DND-41 (cell line): ENCODE measurements at regions not wholly inside any gene's neighbourhood (a gene's known extent, or its start where the extent isn't known, plus 50 kb on each side); places are given as distances from the start of the nearest gene placed in this dataset.

Source experiments
- ATAC-seq: fragments of 200-7000 bp; cut with Tn5 transposase; 3 replicates; pipeline ENCODE4 v1.9.1; 2021; ENCODE audit warnings: low read depth; ENCODE audit not compliant: insufficient read depth
- DNase-seq: peaks from one replicate; pipeline ENCODE4 v3.0.0-alpha.2; 2020
- H2AFZ ChIP-seq: 2 replicates; pipeline ENCODE4 v1.6.0; 2012; ENCODE audit warnings: low read depth, low read length
- H3K27ac ChIP-seq: 2 replicates; pipeline ENCODE4 v1.5.1; 2012; ENCODE audit warnings: low read length, inconsistent platforms
- H3K27me3 ChIP-seq: fragments of 200-600 bp; sonication (generic); 2 replicates; pipeline ENCODE4 v1.6.0; 2012; ENCODE audit warnings: low read length, mild to moderate bottlenecking, inconsistent platforms; ENCODE audit not compliant: insufficient read depth, poor library complexity
- H3K36me3 ChIP-seq: 2 replicates; pipeline ENCODE4 v1.5.1; 2012; ENCODE audit warnings: low read length, inconsistent platforms; ENCODE audit not compliant: insufficient read depth
- H3K4me1 ChIP-seq: 2 replicates; pipeline ENCODE4 v1.5.1; 2012; ENCODE audit warnings: mild to moderate bottlenecking, low read length; ENCODE audit not compliant: insufficient read depth
- H3K4me2 ChIP-seq: 2 replicates; pipeline ENCODE4 v1.6.0; 2012; ENCODE audit warnings: mild to moderate bottlenecking, moderate library complexity, low read length, inconsistent platforms; ENCODE audit not compliant: insufficient read depth
- H3K4me3 ChIP-seq, 2 experiments: fragments of 200-600 bp in 1 of 2; shearing (Covaris generic) in 1 of 2; 2 replicates each; pipeline ENCODE4 v1.5.1; 2012 to 2016; ENCODE audit warnings: inconsistent platforms in 2 of 2, low read length in 2 of 2, mild to moderate bottlenecking in 2 of 2, low read depth in 1 of 2, moderate library complexity in 1 of 2
- H3K79me2 ChIP-seq: 2 replicates; pipeline ENCODE4 v1.6.0; 2012; ENCODE audit warnings: low read length, inconsistent platforms; ENCODE audit not compliant: insufficient read depth
- H3K9ac ChIP-seq: 2 replicates; pipeline ENCODE4 v1.6.0; 2012; ENCODE audit warnings: low read depth, mild to moderate bottlenecking, inconsistent platforms, low read length, moderate library complexity
- H3K9me3 ChIP-seq: 2 replicates; pipeline ENCODE4 v1.5.1; 2012; ENCODE audit warnings: low read length, moderate library complexity, mild to moderate bottlenecking, inconsistent platforms; ENCODE audit not compliant: insufficient read depth, severe bottlenecking
- H4K20me1 ChIP-seq: 2 replicates; pipeline ENCODE4 v1.6.0; 2012; ENCODE audit warnings: low read length; ENCODE audit not compliant: insufficient read depth
- EZH2 ChIP-seq: IDR thresholded peaks from 3 replicates; pipeline ENCODE4 v1.6.1; 2012; ENCODE audit warnings: borderline replicate concordance, low read depth, mild to moderate bottlenecking, moderate library complexity, low read length, inconsistent platforms; ENCODE audit not compliant: severe bottlenecking
- TF ChIP-seq, protein P1 (sequence below): IDR thresholded peaks from 2 replicates; pipeline ENCODE4 v1.5.1; 2012; ENCODE audit warnings: borderline replicate concordance, low read length, moderate library complexity, mild to moderate bottlenecking; ENCODE audit not compliant: poor library complexity, severe bottlenecking; ENCODE audit errors: extremely low read depth

DNA sequence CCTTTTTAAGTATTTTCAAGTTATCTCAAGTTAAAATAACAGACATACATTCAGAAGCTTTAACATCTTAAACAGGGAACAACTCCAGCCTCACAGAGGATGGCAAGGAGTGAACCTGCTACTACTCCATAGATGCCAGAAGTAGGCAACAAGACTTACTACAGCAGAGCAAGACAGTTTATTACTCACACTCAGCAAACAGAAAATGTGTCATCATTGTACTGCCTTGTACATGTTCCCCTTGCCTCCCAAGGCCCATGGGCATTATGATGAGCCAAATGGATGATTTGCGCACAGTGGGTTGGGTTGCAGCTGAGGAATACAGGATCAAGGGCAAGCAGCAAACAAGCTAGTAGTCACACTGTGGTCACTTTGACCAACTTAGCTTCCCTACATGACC, 80.6 kb upstream of the VRK2 start:
- no peak overlapping the region for H3K27ac ChIP-seq
- no peaks in the 10 kb centered on the region for H3K79me2 ChIP-seq
- no peaks in the 10 kb centered on the region for H3K9me3 ChIP-seq
- DNase-seq (no peak), ATAC-seq (no peak)
- TF ChIP-seq EZH2, result no peak
- TF ChIP-seq, protein P1, sequence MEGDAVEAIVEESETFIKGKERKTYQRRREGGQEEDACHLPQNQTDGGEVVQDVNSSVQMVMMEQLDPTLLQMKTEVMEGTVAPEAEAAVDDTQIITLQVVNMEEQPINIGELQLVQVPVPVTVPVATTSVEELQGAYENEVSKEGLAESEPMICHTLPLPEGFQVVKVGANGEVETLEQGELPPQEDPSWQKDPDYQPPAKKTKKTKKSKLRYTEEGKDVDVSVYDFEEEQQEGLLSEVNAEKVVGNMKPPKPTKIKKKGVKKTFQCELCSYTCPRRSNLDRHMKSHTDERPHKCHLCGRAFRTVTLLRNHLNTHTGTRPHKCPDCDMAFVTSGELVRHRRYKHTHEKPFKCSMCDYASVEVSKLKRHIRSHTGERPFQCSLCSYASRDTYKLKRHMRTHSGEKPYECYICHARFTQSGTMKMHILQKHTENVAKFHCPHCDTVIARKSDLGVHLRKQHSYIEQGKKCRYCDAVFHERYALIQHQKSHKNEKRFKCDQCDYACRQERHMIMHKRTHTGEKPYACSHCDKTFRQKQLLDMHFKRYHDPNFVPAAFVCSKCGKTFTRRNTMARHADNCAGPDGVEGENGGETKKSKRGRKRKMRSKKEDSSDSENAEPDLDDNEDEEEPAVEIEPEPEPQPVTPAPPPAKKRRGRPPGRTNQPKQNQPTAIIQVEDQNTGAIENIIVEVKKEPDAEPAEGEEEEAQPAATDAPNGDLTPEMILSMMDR, result no peak
- H4K20me1 ChIP-seq, result no peaks in the 10 kb centered on the region
- H2AFZ ChIP-seq, result no peak overlapping the region
- no peaks in the 10 kb centered on the region for H3K36me3 ChIP-seq
- no peak overlapping the region for H3K9ac ChIP-seq
- no peak overlapping the region for H3K4me2 ChIP-seq
- no peaks in the 10 kb centered on the region for H3K27me3 ChIP-seq
- H3K4me1 ChIP-seq, result no peaks in the 10 kb centered on the region
- no peak overlapping the region for H3K4me3 ChIP-seq

DNA sequence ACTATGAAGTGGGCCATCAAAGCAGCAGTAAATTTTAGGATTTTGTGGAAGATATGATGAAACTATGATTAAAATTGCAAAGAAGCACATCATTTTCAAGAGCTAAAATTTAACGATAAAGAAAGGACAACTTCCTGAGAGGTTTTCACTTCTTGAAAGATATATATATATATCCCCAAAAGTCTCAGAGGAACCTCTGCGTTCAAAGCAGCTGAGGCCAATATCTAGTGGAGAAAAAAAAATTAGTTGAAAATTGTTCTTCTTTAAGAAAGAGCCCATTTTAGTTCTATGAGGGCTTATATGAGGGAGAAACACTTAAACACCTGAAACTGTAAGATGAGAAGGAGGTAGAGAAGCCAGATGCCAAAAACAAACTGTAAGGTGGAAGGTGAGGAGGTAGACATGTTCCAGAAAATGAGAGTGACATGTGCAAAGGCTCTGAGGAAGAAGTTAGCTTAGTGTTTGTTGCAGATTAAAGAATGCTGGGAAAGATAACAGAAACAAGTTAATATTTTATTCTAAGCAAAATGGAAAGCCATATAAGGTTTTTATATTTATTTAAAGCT, 72.9 kb upstream of the VRK2 start:
- Histone ChIP-seq H3K4me1 (no peaks in the 10 kb centered on the region), H3K36me3 (no peaks in the 10 kb centered on the region), H3K9ac (no peak overlapping the region), H3K4me3 (no peak overlapping the region), H2AFZ (no peak overlapping the region), H3K27ac (no peak overlapping the region), H3K9me3 (no peaks in the 10 kb centered on the region), H3K79me2 (no peaks in the 10 kb centered on the region), H3K4me2 (no peak overlapping the region), H4K20me1 (no peaks in the 10 kb centered on the region), H3K27me3 (no peaks in the 10 kb centered on the region)
- TF ChIP-seq, protein P1, result no peak
- no peak for TF ChIP-seq EZH2
- DNase-seq, result no peak
- ATAC-seq, result no peak

DNA sequence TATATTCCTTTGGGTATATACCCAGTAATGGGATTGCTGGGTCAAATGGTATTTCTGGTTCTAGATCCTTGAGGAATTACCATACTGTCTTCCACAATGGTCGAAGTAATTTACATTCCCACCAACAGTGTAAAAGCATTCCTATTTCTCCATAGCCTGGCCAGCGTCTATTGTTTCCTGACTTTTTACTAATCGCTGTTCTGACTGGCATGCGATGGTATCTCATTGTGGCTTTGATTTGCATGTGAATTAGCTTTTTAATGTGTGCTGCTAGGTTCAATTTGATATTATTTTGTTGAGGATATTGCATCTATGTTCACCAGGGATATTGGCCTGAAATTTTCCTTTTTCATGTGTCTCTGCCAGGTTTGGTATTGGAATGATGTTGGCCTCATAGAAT, 67.4 kb upstream of the VRK2 start:
- DNase-seq (no peak), ATAC-seq (no peak)
- Histone ChIP-seq H3K4me2 (no peak overlapping the region), H2AFZ (no peak overlapping the region), H3K9ac (no peak overlapping the region), H3K27ac (no peak overlapping the region), H3K27me3 (no peaks in the 10 kb centered on the region), H3K36me3 (no peaks in the 10 kb centered on the region), H3K9me3 (no peaks in the 10 kb centered on the region), H3K4me1 (no peaks in the 10 kb centered on the region), H4K20me1 (no peaks in the 10 kb centered on the region), H3K4me3 (no peak overlapping the region), H3K79me2 (no peaks in the 10 kb centered on the region)
- TF ChIP-seq, protein P1, result no peak
- no peak for TF ChIP-seq EZH2
